ENCODE measurements at regions not wholly inside any gene's neighbourhood (a gene's known extent, or its start where the extent isn't known, plus 50 kb on each side); places are given as distances from the start of the nearest gene placed in this dataset.

- TF ChIP-seq CTCF (IDR thresholded peaks at IDR 0.05; ENCODE audit: borderline replicate concordance, extremely low read depth, low read length, poor library complexity, severe bottlenecking), result no peak
- TF ChIP-seq EZH2 (IDR thresholded peaks at IDR 0.05; ENCODE audit: borderline replicate concordance, low read depth, low read length, severe bottlenecking), result no peak
These were observed 235.6 kb downstream of the KCNA4 start for GRCh38 chr11:29781268-29781667.

Data from DND-41 (cell line).